ENCODE measurements at regions not wholly inside any gene's neighbourhood (a gene's known extent, or its start where the extent isn't known, plus 50 kb on each side); places are given as distances from the start of the nearest gene placed in this dataset.
A peak's percentile ranks its signal among the peaks of the same experiment; 100 is the strongest.

DNA sequence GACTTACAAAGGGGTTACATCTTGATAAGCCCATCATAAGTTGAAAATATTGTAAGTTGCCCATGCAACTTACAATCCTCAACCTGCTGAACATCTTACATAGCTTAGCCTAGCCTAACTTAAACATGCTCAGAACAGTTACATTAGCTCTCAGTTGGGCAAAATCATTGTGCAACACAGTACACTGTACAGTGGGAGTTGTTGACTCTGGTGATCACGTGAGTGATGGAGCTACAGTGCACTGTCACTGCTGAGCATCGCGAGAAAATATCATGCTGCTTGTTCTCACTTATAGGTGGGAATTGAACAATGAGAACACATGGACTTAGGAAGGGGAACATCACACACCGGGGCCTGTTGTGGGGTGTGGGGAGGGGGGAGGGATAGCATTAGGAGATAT, 214.9 kb upstream of the ZMIZ1 start:
- DNase-seq, result no peak

- no peak for DNase-seq
These were observed 212.3 kb upstream of the ZMIZ1 start for GRCh38 chr10:78856421-78856820.

DNA sequence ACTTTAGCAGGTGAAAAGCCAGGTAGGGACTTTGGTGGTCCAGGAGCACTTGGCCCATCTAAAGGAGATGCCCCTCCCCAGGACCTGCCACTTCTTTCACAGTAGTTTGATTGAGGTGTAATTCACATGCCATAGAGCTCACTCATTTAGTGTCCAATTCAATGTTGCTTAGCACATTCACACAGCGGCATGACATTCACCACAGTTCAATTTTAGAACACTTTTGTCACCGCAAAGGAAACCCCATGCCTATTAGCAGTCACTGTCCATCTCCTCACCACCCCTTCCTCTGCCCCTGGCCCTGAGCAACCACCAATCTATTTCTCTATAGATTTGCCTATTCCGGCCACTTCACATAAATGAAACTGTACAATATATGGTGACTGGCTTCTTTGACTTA, 211.6 kb upstream of the ZMIZ1 start:
- no peak for DNase-seq

GRCh38 chr10:78859266-78859665, 209.5 kb upstream of the ZMIZ1 start:
- no peak for DNase-seq

DNA sequence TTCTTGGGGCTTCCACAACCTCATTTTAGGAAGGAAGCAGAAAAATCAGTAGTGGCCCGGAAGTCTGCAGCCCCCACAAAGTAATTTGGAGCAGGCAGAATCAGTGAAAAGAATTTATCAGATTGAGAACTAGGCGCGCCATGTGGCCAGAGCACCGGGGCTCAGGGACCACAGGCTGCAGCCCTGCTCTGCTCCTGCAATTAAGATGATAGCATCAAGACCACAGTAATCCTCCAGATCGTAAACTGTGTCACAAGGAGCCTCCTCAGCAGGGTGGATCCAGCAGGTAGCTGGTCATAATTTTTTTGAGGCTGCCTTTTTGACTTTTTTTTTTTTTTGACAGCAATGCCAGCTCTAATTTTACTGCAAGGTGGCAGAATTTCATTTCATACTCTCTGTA, 209.0 kb upstream of the ZMIZ1 start:
- DNase-seq, result no peak

DNA sequence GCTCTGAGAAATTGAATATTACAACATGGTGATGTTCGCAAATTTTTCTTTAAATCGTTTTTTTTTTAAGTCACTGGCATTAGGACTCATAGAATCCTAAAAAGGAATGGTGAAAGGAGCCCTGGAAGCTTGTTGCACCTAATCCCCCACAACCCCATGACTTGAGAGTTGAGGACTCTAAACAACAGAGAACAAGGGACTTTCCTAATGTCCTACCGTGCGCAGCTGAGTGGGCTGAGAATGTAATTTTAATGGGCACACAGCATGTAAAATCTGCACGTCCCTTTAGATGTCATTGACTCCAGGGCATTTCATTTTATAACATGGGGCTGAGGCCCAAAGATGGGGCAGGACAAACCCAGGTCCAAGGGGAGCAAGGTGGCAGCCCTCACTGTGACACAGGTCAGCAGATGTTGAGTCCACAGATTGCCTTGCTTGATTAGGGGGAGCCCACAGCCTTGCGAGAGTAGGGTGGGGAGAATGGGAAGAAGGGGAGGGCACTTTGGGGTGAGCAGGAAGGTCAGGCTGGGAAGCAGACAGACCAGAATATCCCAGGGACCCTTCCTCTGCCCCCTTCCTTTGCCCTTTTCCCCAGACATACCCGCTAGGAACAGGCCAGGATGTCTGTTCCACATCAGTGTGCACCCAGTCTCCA, 208.4 kb upstream of the ZMIZ1 start:
- DNase-seq, result no peak

DNA sequence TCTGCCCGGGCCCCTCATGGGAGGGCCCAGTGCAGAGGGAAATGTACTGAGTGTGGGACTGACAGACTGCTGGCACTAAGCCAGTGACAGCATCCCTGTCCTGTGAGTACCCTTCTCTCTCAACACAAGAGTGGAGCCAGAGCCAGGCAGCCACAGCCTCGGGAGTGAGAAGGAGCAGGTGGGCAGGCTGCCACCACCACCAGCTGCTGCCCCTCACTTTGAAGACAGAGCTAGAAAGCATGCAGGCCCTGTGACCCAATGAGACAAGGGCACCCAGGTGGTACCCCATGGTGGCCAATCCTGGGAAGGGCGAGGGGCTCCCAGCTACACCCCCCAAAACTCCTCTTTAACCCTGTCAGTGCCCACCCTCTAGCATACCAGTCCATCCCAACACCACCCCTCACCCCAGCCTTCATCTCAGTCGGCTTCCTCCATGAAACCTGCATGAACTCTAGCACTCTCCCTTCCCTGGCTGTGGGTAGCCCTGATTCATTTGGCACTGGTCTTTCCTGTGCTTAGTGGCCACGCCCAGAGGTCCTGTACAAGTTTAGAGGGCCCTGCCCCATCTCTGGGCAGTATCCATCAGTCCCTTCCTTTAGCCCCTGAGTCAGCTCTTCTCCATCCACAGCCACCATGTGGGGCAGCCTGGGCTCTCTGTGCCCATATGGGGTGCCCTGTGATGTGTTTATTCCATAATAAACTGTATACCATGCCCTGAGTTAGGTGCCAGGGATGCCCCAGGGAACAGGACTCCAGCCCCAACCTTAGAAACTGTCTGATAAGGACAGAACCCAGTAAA, 207.0 kb upstream of the ZMIZ1 start:
- no peak for DNase-seq

DNA sequence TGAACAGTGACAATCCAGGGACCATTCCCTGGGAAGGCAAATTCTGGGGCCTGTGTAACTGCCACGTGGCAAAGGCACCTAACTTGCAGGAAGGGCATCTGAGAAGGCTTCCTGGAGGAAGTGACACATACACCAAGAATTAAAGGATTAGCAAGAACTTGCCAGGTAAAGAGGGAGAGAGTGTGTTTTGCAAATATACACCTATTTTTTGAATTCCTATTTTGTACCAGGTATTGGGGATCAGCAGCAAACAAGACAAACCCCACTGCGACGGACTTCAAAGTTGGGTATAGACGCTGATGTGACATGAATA, 206.5 kb upstream of the ZMIZ1 start:
- DNase-seq, result no peak

DNA sequence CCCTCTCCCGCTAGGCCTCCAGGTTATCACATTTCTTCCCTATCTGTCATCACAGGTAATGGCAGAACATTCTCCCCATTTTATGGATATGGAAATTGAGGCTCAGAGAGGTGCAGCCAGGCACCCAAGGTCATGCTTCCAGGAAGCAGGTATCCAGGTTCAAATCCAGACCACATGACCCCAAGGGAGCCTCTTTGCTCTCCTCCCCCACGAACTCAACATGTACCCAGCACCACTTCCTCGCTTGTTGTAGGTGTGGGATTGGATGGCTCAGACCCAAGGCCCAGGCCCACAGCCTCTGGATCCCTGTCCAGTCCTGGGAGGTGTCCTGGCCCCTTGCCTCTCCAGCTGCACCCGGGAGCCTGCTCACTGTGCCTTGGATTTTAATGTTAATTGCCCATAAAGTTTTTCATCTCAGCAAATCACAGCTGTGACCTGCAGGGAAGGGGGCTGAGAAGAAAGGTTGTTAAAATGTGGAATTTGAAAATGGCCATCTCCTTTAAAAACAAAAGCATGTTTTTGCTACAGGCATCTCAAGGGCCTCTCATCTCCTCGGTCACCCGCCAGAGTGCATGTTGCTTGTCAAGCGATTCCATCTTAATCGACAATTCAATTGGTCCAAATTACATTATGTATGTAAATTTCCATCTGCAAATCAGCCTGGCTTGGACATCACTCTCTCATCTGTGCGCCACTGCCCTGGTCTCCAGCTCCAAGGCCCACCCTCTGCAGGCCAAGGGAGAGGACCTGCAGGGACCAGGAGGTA, 205.4 kb upstream of the ZMIZ1 start:
- no peak for DNase-seq

GRCh38 chr10:78863906-78864239, 204.9 kb upstream of the ZMIZ1 start:
- DNase-seq, result no peak

DNA sequence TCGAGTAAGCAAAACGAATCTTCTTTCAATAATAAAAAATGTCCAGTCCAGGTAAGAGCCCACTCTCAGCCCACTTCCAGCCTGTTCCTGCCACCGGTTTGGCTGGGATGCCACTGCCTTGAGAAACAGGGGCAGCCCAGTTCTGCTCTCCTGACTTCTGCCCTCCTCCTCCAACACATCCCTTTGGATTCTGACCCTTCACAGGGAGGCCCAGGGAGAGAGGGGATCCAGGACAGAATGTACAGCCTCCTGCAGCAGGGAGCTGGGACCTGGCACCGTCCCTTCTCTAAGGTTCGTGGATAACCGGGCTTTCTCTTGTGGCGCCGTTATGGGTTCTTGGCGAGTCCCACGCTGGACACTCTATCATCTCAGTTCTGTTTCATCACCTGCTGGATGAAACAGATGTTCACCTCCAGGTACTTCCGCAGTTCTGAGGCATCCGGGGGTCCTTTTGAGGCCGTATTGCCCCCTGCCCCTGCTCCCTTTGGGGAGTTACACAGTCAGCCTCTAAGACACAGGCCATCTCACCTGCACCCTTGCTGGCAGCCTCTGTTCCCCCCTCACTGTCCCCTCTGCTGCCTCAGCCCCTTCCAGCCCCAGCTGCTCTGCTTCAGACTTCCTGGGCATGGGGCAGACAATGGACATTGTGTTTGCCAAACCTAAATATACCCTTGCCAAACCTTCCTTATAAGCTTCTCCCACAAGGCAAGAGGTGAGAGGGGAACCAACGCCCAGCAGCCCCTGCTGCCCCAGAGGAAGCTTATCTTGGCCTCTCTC, 203.8 kb upstream of the ZMIZ1 start:
- no peak for DNase-seq

DNA sequence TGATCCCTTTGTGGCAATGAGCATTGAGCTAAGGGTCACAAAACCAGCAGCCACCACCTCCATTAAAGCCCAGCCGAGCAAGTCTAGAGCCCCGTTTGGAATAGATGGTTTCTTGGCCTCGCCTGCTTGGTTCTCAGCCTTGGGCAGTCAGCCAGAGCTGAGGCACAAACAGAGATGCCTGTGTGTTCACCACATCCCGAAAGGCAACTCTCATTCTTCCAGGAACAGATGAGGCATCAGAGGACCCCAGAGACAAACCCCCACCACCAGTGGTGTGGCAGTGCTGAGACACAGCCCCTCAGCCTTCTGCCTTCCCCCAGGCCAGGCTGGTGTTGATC, 203.3 kb upstream of the ZMIZ1 start:
- DNase-seq, result peak; percentile 51

- no peak for DNase-seq
These were observed 202.6 kb upstream of the ZMIZ1 start for GRCh38 chr10:78865931-78866717.

- DNase-seq, result no peak
These were observed 201.8 kb upstream of the ZMIZ1 start for GRCh38 chr10:78866731-78867554.

DNA sequence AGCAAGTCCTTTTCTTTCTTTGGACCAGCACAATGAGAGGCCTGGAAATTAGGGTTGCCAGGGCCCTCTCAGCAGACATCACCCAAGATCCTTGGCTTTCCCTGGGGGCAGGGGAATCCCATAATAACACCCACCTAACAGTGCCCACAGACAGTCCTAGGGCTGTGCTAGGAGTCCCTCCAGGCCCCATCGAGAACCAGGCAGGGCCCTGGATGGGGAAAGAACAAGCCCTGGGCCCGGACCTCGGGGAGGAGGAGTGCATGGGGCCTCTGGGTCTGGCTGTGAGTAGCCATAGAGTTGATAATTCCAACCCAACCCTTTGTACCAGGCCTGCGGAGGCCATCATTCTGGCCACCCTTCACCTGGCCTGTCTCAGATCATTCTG, 201.2 kb upstream of the ZMIZ1 start:
- no peak for DNase-seq

- no peak for DNase-seq
These were observed 200.7 kb upstream of the ZMIZ1 start for GRCh38 chr10:78868048-78868447.

DNA sequence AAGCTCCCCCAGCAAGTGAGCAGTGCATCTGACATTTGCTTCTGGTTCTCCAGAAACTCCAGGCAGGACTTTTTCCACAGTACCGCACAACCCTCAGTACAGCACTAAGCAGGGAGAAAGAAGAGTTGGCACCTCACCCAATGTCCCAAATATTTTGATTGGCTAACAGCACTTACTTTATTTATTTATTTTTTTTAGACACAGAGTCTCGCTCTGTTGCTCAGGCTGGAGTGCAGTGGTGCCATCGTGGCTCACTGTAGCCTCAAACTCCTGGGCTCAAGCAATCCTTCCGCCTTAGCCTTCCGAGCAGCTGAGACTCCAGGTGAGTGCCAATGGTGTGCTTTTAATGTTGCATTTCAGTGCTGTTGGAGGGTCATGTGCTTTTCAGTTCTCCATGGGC, 200.3 kb upstream of the ZMIZ1 start:
- no peak for DNase-seq

DNA sequence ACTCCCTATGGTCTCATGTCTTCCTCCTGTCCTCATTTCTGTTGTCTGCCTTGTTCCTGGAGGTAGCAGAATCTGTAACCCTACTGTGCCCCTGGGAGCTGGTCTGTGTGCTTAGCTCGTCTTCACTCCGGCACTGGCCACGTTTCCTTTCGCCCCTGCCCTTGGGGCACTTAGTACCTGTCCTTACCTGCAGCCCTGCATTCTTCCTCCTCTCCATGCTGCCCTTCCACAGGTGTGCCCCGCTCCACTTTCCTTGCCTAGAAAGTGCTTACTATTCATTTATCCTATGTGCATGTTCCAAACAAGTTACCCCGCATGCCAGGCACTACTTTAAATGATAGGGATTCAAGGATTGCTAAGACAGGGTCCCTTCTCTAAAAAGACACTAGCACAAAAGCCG, 199.9 kb upstream of the ZMIZ1 start:
- no peak for DNase-seq

DNA sequence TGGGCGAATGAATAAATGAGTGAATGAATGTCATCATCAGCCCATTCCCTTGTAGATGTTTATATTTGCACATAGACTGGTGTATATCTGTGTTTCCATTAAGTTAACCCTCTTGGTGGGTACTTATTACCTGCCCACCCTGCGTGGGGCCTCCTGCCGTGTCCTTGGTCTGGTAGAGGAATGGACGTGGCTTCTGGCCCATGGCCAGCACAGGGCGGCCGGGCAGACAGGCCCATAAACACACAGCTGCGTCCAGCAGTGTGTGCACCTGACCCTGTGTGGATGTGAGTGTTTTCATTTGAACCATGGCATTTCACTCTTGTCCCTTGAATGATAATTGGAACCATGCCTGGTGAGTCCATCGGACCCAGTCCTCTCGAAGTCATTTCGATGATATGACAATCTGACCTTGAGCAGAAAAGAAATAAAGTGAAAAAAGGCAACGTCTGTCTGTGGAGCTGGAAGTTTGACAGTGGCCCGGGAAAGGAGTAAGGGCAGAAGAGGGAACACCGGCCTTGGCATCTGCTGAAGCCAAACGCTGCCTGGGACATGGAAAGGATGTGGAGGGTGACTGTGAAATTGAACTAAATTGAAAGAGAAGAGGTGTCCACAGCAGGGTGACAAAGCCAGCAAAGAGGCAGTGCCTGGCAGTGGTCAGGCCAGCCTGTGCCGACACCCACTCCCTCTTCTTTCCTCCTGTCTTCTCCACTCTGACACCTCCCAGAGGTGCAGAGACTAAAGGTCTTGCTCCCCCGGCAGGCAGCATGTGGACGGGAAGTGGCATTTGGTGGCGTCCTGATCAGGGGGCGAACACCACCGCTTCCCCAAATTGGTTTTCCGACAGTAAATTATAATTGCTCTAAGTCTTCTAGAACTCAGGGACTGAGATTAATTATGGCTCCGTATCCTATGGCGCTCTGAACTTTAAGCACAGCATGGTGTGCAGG, 199.0 kb upstream of the ZMIZ1 start:
- no peak for DNase-seq

DNA sequence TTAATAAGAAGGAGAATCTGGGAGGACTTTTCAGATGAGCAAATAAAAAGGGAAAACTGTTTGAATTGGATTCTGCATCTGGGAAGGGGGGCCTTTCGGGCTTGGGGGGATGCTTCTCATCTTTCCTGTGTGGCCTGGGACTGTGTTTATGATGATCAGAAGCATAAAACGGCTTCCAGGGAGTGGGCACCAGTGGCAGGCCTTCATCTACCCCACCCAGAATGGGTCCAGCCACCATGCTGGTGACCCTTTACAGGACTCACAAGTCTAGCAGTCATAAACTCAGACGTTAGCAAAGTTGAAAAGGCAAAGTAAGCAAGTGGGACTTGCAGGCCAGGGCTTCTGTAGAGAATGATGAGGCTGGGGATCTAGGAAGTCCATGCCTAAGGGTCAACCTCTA, 198.3 kb upstream of the ZMIZ1 start:
- DNase-seq, result no peak

- DNase-seq, result no peak
These were observed 197.0 kb upstream of the ZMIZ1 start for GRCh38 chr10:78871796-78872195.
